ENCODE measurements at regions not wholly inside any gene's neighbourhood (a gene's known extent, or its start where the extent isn't known, plus 50 kb on each side); places are given as distances from the start of the nearest gene placed in this dataset.

DNA sequence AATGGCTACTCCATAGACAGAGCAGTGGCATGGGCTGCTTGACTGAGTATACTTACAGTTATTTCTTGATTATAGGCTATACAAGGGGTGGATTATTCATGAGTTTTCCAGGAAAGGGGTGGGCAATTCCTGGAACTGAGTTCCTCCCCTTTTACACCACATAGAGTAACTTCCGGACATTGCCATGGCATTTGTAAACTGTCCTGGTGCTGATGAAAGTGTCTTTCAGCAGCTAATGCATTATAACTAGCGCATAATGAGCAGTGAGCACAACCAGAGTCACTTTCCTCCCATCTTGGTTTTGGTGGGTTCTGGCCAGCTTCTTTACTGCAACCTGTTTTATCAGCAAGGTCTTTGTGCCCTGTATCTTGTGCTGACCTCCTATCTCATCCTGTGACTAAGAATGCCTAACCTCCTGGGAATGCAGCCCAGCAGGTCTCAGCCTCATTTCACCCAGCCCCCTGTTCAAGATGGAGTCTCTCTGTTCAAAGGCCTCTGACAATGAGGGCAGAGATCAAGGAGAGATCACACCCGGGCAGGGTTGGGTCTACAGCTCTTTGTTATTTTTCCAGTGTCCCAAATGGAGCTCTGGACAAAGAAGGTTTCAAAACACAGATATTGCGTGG lies 468.4 kb upstream of the PRKX start:
- H3K9me3 Mint-ChIP-seq, result no peaks in the 10 kb centered on the region
- ATAC-seq (ENCODE audit: poor library complexity), result no peak
- no peak for DNase-seq
- TF ChIP-seq, protein P1, sequence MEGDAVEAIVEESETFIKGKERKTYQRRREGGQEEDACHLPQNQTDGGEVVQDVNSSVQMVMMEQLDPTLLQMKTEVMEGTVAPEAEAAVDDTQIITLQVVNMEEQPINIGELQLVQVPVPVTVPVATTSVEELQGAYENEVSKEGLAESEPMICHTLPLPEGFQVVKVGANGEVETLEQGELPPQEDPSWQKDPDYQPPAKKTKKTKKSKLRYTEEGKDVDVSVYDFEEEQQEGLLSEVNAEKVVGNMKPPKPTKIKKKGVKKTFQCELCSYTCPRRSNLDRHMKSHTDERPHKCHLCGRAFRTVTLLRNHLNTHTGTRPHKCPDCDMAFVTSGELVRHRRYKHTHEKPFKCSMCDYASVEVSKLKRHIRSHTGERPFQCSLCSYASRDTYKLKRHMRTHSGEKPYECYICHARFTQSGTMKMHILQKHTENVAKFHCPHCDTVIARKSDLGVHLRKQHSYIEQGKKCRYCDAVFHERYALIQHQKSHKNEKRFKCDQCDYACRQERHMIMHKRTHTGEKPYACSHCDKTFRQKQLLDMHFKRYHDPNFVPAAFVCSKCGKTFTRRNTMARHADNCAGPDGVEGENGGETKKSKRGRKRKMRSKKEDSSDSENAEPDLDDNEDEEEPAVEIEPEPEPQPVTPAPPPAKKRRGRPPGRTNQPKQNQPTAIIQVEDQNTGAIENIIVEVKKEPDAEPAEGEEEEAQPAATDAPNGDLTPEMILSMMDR (IDR thresholded peaks at IDR 0.05), result no peak
- H3K27ac Mint-ChIP-seq, result no peak overlapping the region
- H3K27me3 ChIP-seq (ENCODE audit: control insufficient read depth in 1 of 2, insufficient read depth in 2 of 2, low read length in 2 of 2), result no peaks in the 10 kb centered on the region
- no peaks in the 10 kb centered on the region for H3K4me1 ChIP-seq (ENCODE audit: insufficient read depth, low read length)
- H3K4me3 ChIP-seq (ENCODE audit: low read length), result no peak overlapping the region
- H3K4me3 Mint-ChIP-seq, result no peak overlapping the region
- H3K9me3 ChIP-seq (ENCODE audit: control insufficient read depth in 1 of 2, insufficient read depth in 1 of 2, low read length in 2 of 2), result no peaks in the 10 kb centered on the region
- intact Hi-C loops (cut with DNase I, micrococcal nuclease), result no loop called here
- H3K36me3 ChIP-seq (ENCODE audit: insufficient read depth, low read length), result no peaks in the 10 kb centered on the region
- ChIA-PET CTCF (no interaction called here), POLR2A (no interaction called here)
- no peaks in the 10 kb centered on the region for H3K4me1 Mint-ChIP-seq (ENCODE audit: low read depth)
- no peaks in the 10 kb centered on the region for H3K27me3 Mint-ChIP-seq
- no peak overlapping the region for H3K27ac ChIP-seq (ENCODE audit: low read depth in 1 of 2, low read length in 2 of 2)
- H3K36me3 Mint-ChIP-seq (ENCODE audit: low read depth), result no peaks in the 10 kb centered on the region

DNA sequence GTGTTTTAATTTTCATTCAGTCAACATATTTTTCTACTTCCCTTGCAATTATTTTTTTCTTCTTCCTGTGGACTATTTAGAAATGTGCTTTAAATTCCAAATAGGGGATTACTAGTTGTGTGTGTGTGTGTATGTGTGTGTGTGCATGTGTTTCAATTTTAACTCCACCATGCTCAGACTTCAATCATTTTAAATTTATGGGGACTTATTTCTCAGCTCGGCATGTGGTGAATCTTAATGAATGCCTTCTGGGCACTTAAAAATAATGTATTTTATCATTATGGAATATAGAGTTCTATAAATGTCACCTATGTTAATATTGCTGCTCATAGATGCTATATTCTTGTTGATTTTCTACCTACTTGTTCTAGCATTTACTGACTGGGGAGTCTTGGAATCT lies 465.6 kb upstream of the PRKX start:
- no peak for DNase-seq
- H3K9me3 ChIP-seq (ENCODE audit: control insufficient read depth in 1 of 2, insufficient read depth in 1 of 2, low read length in 2 of 2), result no peaks in the 10 kb centered on the region
- H3K36me3 ChIP-seq (ENCODE audit: insufficient read depth, low read length), result no peaks in the 10 kb centered on the region
- no peak overlapping the region for H3K27ac ChIP-seq (ENCODE audit: low read depth in 1 of 2, low read length in 2 of 2)
- Mint-ChIP-seq H3K27ac (no peak overlapping the region), H3K4me1 (ENCODE audit: low read depth) (no peaks in the 10 kb centered on the region), H3K9me3 (no peaks in the 10 kb centered on the region), H3K36me3 (ENCODE audit: low read depth) (no peaks in the 10 kb centered on the region), H3K27me3 (no peaks in the 10 kb centered on the region), H3K4me3 (no peak overlapping the region)
- TF ChIP-seq, protein P1 (IDR thresholded peaks at IDR 0.05), result no peak
- no peaks in the 10 kb centered on the region for H3K27me3 ChIP-seq (ENCODE audit: control insufficient read depth in 1 of 2, insufficient read depth in 2 of 2, low read length in 2 of 2)
- no peaks in the 10 kb centered on the region for H3K4me1 ChIP-seq (ENCODE audit: insufficient read depth, low read length)
- POLR2A ChIA-PET, result no interaction called here
- CTCF ChIA-PET, result no interaction called here
- ATAC-seq (ENCODE audit: poor library complexity), result no peak
- intact Hi-C loops (cut with DNase I, micrococcal nuclease), result no loop called here
- H3K4me3 ChIP-seq (ENCODE audit: low read length), result no peak overlapping the region

DNA sequence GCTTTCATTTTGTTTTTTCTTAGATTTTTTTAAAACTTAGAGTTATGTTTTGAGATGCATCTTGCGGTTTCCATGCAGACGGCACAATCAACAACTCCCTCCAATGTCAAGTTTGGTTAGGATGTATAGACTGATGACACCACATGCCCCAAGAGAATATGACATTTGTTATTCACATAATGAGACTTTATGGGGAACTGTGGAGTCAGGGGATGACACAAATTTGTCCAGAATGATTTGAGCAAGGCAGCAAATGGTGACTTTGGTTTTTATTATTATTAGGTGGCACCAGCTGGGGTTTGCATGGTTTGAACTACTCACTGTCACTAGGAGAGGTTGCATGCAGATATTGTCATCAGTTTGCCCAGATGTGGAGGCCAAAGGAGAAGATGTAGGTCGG lies 461.8 kb upstream of the PRKX start:
- no peak overlapping the region for H3K27ac ChIP-seq (ENCODE audit: low read depth in 1 of 2, low read length in 2 of 2)
- DNase-seq (no peak), ATAC-seq (ENCODE audit: poor library complexity) (no peak)
- Mint-ChIP-seq H3K9me3 (no peaks in the 10 kb centered on the region), H3K27me3 (no peaks in the 10 kb centered on the region), H3K4me1 (ENCODE audit: low read depth) (no peaks in the 10 kb centered on the region), H3K4me3 (no peak overlapping the region), H3K27ac (no peak overlapping the region), H3K36me3 (ENCODE audit: low read depth) (no peaks in the 10 kb centered on the region)
- H3K27me3 ChIP-seq (ENCODE audit: control insufficient read depth in 1 of 2, insufficient read depth in 2 of 2, low read length in 2 of 2), result no peaks in the 10 kb centered on the region
- TF ChIP-seq, protein P1 (IDR thresholded peaks at IDR 0.05), result no peak
- ChIA-PET POLR2A (no interaction called here), CTCF (no interaction called here)
- H3K4me3 ChIP-seq (ENCODE audit: low read length), result no peak overlapping the region
- no peaks in the 10 kb centered on the region for H3K36me3 ChIP-seq (ENCODE audit: insufficient read depth, low read length)
- no peaks in the 10 kb centered on the region for H3K9me3 ChIP-seq (ENCODE audit: control insufficient read depth in 1 of 2, insufficient read depth in 1 of 2, low read length in 2 of 2)
- intact Hi-C loops (cut with DNase I, micrococcal nuclease), result no loop called here
- H3K4me1 ChIP-seq (ENCODE audit: insufficient read depth, low read length), result no peaks in the 10 kb centered on the region

Measured in CD4-positive, alpha-beta T cell (primary cell).